ENCODE measurements at regions not wholly inside any gene's neighbourhood (a gene's known extent, or its start where the extent isn't known, plus 50 kb on each side); places are given as distances from the start of the nearest gene placed in this dataset.
"Not testable (repeated sequence)": the region's sequence is repeated elsewhere in the genome, so short reads cannot be mapped to it uniquely, and the experiment has no call there.

DNA sequence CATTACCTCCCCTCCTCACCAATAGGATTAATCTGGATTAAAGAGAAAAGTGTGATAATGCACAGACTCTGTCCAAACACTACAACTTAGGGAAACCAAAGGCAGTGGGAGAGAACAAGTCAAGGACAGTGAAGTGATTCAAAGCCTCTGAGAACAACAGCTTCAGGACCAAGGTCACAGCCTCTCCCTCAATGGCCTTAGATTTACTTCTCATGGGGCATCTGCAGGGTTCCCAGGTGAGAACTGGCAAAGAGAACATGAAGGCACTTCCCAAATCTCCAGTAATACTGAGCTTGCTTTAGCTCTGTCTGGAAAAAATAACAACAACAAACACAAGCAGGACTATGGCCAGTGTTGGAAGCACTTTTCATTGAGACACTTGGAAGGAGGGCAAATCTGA is 99.8 kb upstream of the GOLGA6L22 start:
- not testable (repeated sequence) for DNase-seq (ENCODE audit: low read depth in 2 of 2)

DNA sequence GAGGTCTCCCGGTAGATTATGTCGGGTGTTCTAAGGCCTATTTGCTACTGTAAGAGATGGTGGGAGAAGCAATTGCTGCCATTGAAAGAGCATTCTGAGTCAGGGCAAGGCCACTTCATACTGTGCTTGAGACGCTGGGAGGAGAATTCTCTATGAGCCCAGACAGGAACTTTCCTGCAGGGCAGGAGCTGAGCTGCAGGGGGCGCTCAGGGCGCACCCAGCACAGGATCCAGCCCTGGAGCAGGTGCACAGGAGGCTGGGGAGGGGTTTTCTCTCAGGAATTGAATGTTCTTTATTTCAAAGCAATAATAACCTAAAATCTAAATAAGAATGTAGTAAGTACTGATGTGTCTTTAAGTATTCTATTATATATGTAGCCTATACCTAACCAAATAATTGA is 99.1 kb upstream of the GOLGA6L22 start:
- DNase-seq (ENCODE audit: low read depth in 2 of 2) = not testable (repeated sequence)

- peak in 1 of 2 donors; percentile 1 for DNase-seq (ENCODE audit: low read depth in 2 of 2)
These were observed 98.0 kb upstream of the GOLGA6L22 start for GRCh38 chr15:22360696-22361095.

DNA sequence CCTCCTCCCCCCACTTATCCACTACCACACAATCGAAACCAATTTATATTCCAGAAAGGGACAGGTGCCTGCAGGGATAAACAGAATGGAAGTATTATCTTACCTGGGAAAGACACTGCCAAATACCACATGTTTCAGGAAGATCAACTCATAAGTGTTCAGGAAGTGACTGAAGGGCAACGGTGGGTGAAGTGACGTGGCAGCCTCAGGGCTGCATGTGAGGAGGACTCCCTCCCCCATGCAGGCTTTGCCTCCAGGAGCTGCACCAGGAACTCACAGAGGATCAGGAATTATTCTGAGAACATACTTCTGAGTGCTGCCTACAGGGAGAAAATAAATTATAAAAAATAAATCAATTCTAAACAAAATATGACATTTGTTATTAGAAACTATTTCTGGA is 96.2 kb upstream of the GOLGA6L22 start:
- not testable (repeated sequence) for DNase-seq (ENCODE audit: low read depth in 2 of 2)

DNA sequence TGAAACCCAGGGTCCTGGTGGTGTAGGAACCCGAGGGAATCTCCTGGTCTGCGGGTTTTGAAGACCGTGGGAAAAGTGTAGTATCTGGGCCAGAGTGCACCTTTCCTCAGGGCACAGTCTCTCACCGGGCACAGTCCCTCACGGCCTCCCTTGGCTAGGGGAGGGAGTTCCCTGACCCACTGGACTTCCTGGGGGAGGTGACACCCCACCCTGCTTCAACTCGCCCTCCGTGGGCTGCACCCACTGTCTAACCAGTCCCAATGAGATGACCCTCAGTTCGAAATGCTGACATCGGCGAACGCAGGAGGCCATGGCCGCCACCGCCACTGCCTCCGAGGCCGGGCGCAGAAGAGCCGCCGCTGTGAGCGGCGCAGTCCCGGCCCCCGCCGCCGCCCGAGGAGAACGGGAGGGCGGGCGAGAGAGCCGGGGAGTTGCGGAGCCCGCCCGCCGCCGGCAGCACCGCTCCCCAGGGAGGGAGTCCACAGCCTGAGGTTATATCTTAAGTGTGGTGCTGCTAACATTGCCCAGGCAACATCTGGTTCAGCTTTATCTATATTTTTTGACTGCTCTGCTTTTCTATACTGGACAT is 87.4 kb upstream of the GOLGA6L22 start:
- not testable (repeated sequence) for DNase-seq (ENCODE audit: low read depth in 2 of 2)

- not testable (repeated sequence) for DNase-seq (ENCODE audit: low read depth in 2 of 2)
These were observed 84.2 kb upstream of the GOLGA6L22 start for GRCh38 chr15:22374531-22374930.

GRCh38 chr15:22375829-22376228 is 82.9 kb upstream of the GOLGA6L22 start:
- not testable (repeated sequence) for DNase-seq (ENCODE audit: low read depth in 2 of 2)

- not testable (repeated sequence) for DNase-seq (ENCODE audit: low read depth in 2 of 2)
These were observed 80.8 kb upstream of the GOLGA6L22 start for GRCh38 chr15:22377859-22378258.

- DNase-seq (ENCODE audit: low read depth in 2 of 2) = not testable (repeated sequence)
These were observed 71.0 kb upstream of the GOLGA6L22 start for GRCh38 chr15:22387691-22388090.

DNA sequence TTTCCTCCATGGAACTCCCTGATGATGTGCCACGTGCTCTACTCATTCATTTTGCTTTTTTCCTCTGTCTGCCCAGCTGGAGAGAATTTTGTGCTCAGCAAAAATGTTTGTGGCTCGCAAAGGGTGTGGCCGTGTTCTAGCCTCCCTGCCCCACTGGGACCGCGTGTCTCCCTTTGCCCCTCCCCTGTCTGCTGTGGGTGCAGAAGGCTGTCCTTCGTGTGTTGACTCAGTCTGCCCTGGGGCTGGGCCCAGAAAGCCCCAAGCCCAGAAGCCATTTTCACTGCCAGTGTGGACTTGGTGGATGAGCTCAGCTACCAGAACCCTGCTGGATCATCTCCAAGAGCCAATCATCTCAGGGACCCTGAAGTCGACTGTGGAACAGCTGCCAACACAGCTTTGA is 70.3 kb upstream of the GOLGA6L22 start:
- not testable (repeated sequence) for DNase-seq (ENCODE audit: low read depth in 2 of 2)

DNA sequence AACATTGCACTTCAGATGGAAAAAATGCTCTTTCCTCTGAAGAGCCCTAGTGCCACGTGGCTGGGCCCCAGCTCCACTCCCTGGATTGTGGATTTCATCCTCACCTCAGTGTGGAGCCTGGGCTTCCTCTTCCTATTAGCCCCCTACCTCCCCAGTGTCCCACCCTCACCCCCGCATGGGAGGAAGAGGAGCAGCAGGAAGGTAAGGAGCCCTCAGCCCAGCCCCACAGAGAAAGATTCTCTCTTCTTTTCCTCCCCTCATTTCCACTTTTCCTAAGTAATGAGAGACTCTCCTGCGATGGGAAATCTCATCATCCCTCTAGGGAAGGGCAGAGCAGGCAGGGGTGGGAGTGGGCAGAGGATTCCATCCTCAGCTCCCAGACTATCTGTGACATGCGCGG is 57.5 kb upstream of the GOLGA6L22 start:
- not testable (repeated sequence) for DNase-seq (ENCODE audit: low read depth in 2 of 2)

DNA sequence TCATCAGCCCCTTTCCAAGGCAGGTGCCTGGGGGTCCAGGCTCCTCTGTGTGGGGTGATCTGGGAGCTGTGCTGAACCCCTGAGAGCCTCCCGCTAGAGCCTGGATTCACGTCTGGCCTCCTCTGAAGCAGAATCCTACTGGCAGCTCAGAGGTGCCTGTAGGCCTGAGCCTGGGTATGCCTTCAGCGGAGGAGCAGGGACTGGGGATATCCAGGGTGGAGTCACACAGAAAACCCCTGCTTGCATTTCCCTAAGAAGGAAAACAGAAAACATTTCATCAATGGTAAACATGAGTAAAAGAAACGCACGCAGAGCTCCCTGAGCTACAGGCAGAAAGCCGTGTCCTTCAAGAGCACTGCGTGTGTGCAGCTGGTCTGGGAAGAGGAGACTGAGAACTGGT is 57.0 kb upstream of the GOLGA6L22 start:
- DNase-seq (ENCODE audit: low read depth in 2 of 2) = not testable (repeated sequence)

DNA sequence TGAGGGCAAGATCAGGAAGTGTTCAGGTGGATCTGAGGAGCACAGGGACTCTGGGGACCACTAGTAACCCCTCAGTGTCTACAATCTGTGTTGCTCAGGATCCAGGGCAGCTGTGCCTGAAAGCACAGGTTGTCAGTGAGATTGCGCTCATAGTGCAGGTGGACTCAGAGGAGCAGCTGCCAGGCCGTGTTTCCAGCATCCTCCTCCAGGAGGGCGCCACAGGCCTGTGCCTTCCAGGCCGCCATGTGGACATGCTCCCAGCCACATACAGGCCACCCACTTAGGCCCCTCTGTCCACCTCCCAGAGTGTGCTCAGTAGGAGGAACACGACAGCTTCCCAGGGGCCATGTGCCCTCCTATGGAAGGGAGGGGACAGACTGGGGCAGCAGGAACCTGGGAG is 52.9 kb upstream of the GOLGA6L22 start:
- not testable (repeated sequence) for DNase-seq (ENCODE audit: low read depth in 2 of 2)

Measured in stimulated activated CD8-positive, alpha-beta memory T cell treated with anti-CD3 and anti-CD28 coated beads, Interleukin-7, amount 100 ng/mL, for 1 hour (primary cell).